Fibroblast of lung (primary cell): ENCODE measurements at regions not wholly inside any gene's neighbourhood (a gene's known extent, or its start where the extent isn't known, plus 50 kb on each side); places are given as distances from the start of the nearest gene placed in this dataset.

Experiments used
- DNase-seq, 2 donors: peaks; one replicate each; pipeline versions ENCODE4 v3.0.0 to v3.0.0-alpha.2; 2010; ENCODE audit warnings: low read depth in 2 of 2
- H2AFZ ChIP-seq: 2 replicates; pipeline ENCODE4 v1.5.1; 2012; ENCODE audit warnings: low read length, control low read depth, inconsistent platforms
- H3K27ac ChIP-seq: 2 replicates; pipeline ENCODE4 v1.5.1; 2011; ENCODE audit warnings: low read length, control low read depth; ENCODE audit not compliant: insufficient read depth
- H3K27me3 ChIP-seq: 2 replicates; pipeline ENCODE4 v1.5.1; 2011; ENCODE audit warnings: mild to moderate bottlenecking, low read length; ENCODE audit not compliant: control insufficient read depth, insufficient read depth
- H3K36me3 ChIP-seq: 2 replicates; pipeline ENCODE4 v1.5.1; 2011; ENCODE audit warnings: low read length; ENCODE audit not compliant: control insufficient read depth, insufficient read depth
- H3K4me1 ChIP-seq: 2 replicates; pipeline ENCODE4 v1.5.1; 2011; ENCODE audit warnings: low read length; ENCODE audit not compliant: control insufficient read depth, insufficient read depth; ENCODE audit errors: extremely low read depth
- H3K4me2 ChIP-seq: 2 replicates; pipeline ENCODE4 v1.5.1; 2011; ENCODE audit warnings: low read length, control low read depth; ENCODE audit not compliant: insufficient read depth; ENCODE audit errors: extremely low read depth
- H3K4me3 ChIP-seq, 4 experiments: fragments of 200-600 bp in 1 of 4; sonication (generic) in 1 of 4; replicated peaks in 1 of 4; 2 replicates each; pipeline ENCODE4 v1.5.1; 2011 to 2016; ENCODE audit warnings: low read length in 4 of 4, low read depth in 3 of 4, mild to moderate bottlenecking in 3 of 4, control low read depth in 2 of 4, inconsistent platforms in 1 of 4, mixed read lengths in 1 of 4; ENCODE audit not compliant: insufficient read depth in 1 of 4; ENCODE audit errors: control extremely low read depth in 1 of 4
- H3K79me2 ChIP-seq: 2 replicates; pipeline ENCODE4 v1.5.1; 2012; ENCODE audit warnings: mild to moderate bottlenecking, low read length, inconsistent platforms; ENCODE audit not compliant: control insufficient read depth, insufficient read depth
- H3K9ac ChIP-seq: 2 replicates; pipeline ENCODE4 v1.5.1; 2011; ENCODE audit warnings: mild to moderate bottlenecking, low read length, control low read depth; ENCODE audit not compliant: insufficient read depth
- H3K9me3 ChIP-seq: 2 replicates; pipeline ENCODE4 v1.5.1; 2012; ENCODE audit warnings: low read depth, low read length; ENCODE audit not compliant: control insufficient read depth, insufficient read depth
- H4K20me1 ChIP-seq: 2 replicates; pipeline ENCODE4 v1.5.1; 2011; ENCODE audit warnings: low read length; ENCODE audit not compliant: control insufficient read depth, insufficient read depth; ENCODE audit errors: extremely low read depth
- EZH2 ChIP-seq: IDR thresholded peaks from 2 replicates; pipeline ENCODE4 v1.5.1; 2012; ENCODE audit warnings: low read length, control low read depth, mild to moderate bottlenecking; ENCODE audit errors: missing control alignments
- TF ChIP-seq, protein P1 (sequence below), 2 donors: IDR thresholded peaks in 1 of 2; conservative IDR thresholded peaks in 1 of 2; 1 replicate in 1 of 2; 2 replicates in 1 of 2; pipeline ENCODE4 v1.5.1; 2011 to 2012; ENCODE audit warnings: low read length in 2 of 2, control low read depth in 1 of 2, inconsistent platforms in 1 of 2, low read depth in 1 of 2, mild to moderate bottlenecking in 1 of 2

DNA sequence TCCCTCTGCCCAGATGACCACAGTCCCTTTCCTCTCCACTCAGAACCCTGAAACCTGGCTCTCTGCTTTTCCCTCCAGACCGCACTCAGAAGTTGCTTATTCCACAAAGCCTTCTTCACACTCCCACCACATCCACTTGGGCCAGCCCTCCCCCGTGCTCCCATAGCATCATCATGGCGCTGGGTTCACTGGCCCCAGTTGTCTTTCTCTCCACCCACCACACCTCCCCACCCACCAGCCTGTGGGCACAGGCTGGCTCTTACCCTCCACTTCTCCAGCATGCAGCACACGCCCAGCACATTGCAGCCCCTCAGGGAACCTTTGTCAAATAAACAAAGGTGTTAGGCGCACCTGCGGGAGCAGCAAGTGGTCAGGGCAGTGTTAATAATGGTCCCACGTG lies 130.0 kb downstream of the KATNIP start:
- H3K9me3 ChIP-seq, result no peaks in the 10 kb centered on the region
- no peaks in the 10 kb centered on the region for H3K27me3 ChIP-seq
- H3K4me1 ChIP-seq, result no peaks in the 10 kb centered on the region
- H2AFZ ChIP-seq, result no peak overlapping the region
- no peak overlapping the region for H3K4me2 ChIP-seq
- no peak for DNase-seq
- H3K79me2 ChIP-seq, result no peaks in the 10 kb centered on the region
- no peaks in the 10 kb centered on the region for H4K20me1 ChIP-seq
- H3K36me3 ChIP-seq, result no peaks in the 10 kb centered on the region
- no peak overlapping the region for H3K27ac ChIP-seq
- no peak overlapping the region for H3K9ac ChIP-seq
- no peak overlapping the region for H3K4me3 ChIP-seq
- TF ChIP-seq, protein P1, sequence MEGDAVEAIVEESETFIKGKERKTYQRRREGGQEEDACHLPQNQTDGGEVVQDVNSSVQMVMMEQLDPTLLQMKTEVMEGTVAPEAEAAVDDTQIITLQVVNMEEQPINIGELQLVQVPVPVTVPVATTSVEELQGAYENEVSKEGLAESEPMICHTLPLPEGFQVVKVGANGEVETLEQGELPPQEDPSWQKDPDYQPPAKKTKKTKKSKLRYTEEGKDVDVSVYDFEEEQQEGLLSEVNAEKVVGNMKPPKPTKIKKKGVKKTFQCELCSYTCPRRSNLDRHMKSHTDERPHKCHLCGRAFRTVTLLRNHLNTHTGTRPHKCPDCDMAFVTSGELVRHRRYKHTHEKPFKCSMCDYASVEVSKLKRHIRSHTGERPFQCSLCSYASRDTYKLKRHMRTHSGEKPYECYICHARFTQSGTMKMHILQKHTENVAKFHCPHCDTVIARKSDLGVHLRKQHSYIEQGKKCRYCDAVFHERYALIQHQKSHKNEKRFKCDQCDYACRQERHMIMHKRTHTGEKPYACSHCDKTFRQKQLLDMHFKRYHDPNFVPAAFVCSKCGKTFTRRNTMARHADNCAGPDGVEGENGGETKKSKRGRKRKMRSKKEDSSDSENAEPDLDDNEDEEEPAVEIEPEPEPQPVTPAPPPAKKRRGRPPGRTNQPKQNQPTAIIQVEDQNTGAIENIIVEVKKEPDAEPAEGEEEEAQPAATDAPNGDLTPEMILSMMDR (conservative IDR thresholded peaks at IDR 0.05 in 1 of 2, IDR thresholded peaks at IDR 0.05 in 1 of 2; ENCODE audit: low read depth in 1 of 2, low read length in 2 of 2), result no peak
- TF ChIP-seq EZH2, result no peak

- no peaks in the 10 kb centered on the region for H3K9me3 ChIP-seq
- H3K79me2 ChIP-seq, result no peaks in the 10 kb centered on the region
- H3K27me3 ChIP-seq, result no peaks in the 10 kb centered on the region
- H3K4me3 ChIP-seq, result no peak overlapping the region
- TF ChIP-seq, protein P1 (conservative IDR thresholded peaks at IDR 0.05 in 1 of 2, IDR thresholded peaks at IDR 0.05 in 1 of 2; ENCODE audit: low read depth in 1 of 2, low read length in 2 of 2), result no peak
- TF ChIP-seq EZH2, result no peak
- H3K27ac ChIP-seq, result no peak overlapping the region
- H2AFZ ChIP-seq, result no peak overlapping the region
- H3K36me3 ChIP-seq, result no peaks in the 10 kb centered on the region
- peaks cover 5% of the 10 kb centered on the region for H3K4me1 ChIP-seq
- H3K4me2 ChIP-seq, result no peak overlapping the region
- no peak for DNase-seq
- no peak overlapping the region for H3K9ac ChIP-seq
- H4K20me1 ChIP-seq, result peaks cover 2% of the 10 kb centered on the region
Observed at GRCh38 chr16:27681681-27682080, 131.7 kb downstream of the KATNIP start.

GRCh38 chr16:27684047-27684446 lies 134.1 kb downstream of the KATNIP start:
- TF ChIP-seq EZH2, result no peak
- TF ChIP-seq, protein P1 (conservative IDR thresholded peaks at IDR 0.05 in 1 of 2, IDR thresholded peaks at IDR 0.05 in 1 of 2; ENCODE audit: low read depth in 1 of 2, low read length in 2 of 2), result no peak
- no peak for DNase-seq
- Histone ChIP-seq H3K4me3 (no peak overlapping the region), H4K20me1 (peaks cover 2% of the 10 kb centered on the region), H3K9me3 (no peaks in the 10 kb centered on the region), H3K27me3 (no peaks in the 10 kb centered on the region), H3K79me2 (no peaks in the 10 kb centered on the region), H3K27ac (no peak overlapping the region), H3K9ac (no peak overlapping the region), H2AFZ (no peak overlapping the region), H3K4me2 (no peak overlapping the region), H3K36me3 (no peaks in the 10 kb centered on the region), H3K4me1 (peaks cover 5% of the 10 kb centered on the region)
